Activated T-cell treated with anti-CD3 and anti-CD28 coated beads for 24 hours (primary cell): ENCODE measurements at regions not wholly inside any gene's neighbourhood (a gene's known extent, or its start where the extent isn't known, plus 50 kb on each side); places are given as distances from the start of the nearest gene placed in this dataset.

Experiments used
- DNase-seq: peaks from one replicate; pipeline ENCODE4 v3.0.0-alpha.2; 2020; ENCODE audit warnings: low read depth

DNA sequence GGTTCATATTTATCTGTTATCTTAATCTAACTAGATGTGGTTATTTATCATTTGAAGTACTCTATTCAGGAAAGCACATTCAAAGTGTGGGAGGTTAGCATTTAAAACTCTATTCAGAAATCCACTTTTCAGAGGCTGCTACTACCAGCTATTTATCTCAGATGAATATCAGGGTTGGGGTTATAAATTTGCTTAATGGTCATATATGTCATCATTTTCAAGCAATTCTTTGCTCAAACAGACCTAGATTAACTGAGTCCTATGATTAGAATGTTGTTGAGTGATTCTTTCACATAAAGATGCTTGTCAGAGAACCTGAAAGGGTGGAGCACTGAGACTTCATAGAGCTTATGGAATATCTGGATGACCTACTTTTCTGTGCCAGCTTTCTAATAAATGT is 436.9 kb upstream of the TGFBR2 start:
- no peak for DNase-seq

DNA sequence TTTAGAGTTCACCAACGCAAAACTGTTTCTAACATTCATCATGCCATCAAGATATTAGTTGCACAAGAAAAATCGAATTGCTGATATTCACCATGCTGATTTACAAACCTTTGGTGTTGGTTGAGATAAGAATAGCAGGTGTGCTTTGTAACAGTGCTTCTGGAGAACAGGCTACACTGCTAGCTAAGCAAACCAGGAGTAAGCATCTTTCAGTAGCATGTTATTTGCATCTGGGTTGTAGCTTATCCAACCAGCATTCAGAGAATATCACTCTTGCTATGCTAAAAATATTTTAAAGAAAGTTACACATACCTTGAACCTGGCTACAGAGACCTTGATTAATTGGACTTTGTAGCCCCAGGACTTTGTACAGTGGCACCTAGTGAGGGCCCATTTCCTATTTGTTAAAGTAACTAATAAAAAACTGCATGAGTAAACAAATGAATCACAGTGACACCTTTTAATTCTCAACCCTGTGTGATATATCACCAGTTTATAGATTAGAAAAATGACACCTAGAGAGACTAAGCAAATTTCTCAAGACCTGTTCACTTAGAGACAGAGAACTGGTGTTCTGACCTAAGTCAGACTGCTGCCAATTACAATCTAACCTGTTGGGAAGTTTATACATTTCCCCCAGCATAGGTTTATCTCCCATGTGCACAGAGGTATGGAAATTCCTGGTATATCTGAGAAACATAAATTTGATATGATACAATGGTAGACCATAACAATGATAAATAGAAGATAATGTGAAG is 435.5 kb upstream of the TGFBR2 start:
- no peak for DNase-seq

DNA sequence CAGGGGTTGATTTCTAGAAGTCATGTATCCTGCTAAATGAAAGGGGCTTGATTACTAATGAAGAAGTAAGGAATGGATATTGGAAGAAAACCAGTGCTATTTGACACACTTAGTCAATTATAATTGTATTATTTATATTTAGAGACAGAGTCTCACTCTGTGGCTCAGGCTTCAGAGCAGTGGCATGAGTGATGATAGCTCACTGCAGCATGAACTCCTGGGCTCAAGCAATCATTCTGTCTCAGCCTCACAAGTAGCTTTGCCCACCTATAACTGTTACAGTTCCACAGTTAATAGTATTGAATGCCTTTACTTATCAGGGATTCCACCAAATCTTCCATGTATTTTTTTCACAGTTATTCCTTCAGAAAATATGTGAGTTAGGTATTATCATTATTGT is 432.0 kb upstream of the TGFBR2 start:
- no peak for DNase-seq

DNA sequence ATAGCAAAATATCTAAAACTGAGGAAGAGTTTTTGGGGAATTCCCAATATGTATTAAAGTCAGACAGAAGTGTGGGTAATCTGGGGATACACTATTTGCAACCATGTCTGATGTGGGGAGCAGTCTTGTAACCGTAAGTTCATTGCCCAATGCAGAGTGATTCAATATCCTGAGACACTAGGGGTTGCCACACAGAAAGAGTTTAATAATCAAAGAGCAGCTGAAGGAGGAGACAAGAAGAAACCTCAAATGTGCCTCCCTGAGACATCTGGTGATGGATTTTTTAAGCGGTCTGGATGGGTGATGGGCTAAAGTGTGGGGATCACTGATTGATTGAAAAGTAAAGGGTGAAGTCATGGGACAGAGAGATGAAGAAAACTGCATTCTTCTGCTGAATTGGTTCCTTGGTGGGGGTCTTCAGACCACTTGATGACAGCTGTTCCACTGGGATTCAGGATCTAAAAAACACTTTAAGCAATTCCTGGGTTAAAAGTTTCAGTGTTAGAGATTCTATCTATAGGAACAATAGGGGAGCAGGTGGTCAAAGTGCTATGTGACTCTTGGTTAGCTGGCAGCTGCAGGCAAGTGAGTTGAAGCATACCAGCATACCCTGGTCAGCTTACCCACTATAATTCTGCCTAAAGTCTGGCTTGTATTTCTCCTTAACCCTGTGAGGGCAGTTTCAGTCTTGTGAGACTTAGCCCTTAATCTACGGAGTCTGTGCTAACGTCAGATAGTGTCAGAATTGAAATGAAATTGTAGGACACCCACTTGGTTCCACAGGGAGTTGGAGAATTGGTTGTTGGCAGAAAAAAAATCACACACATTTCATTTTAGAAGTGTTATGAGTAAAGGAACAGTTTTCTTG is 425.9 kb upstream of the TGFBR2 start:
- no peak for DNase-seq

DNA sequence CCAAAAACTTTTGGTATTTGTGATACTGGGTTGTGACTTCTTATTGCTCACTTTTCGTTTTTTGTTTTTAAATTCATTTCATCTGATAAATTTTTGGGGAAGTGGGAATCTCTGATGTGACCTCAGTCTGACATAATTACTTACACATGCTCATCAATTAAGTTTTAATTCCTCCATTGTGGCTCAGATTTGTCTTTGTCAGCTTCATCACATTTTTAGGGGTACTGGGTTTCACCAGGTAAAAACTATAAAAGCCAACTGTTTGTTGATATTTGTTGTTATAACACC is 425.3 kb upstream of the TGFBR2 start:
- no peak for DNase-seq

DNA sequence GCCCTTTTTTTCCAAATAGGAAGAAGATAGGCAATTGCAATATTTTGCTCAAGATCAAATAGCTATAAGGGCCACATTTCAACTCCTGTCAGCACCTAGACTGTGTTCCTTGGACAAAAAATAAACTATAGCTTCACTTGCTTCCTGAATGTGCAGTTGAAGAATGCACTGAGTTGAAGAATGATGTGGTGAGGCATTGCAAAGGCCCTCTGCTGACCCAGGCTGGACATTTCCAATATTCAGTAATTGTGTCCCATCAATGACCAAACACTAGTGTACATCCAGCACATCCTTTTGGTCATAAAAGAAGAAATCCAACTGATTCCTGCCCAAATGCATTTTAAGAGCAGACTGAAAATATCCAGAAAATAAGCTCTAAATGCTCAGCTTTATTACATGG is 424.8 kb upstream of the TGFBR2 start:
- DNase-seq: no peak

DNA sequence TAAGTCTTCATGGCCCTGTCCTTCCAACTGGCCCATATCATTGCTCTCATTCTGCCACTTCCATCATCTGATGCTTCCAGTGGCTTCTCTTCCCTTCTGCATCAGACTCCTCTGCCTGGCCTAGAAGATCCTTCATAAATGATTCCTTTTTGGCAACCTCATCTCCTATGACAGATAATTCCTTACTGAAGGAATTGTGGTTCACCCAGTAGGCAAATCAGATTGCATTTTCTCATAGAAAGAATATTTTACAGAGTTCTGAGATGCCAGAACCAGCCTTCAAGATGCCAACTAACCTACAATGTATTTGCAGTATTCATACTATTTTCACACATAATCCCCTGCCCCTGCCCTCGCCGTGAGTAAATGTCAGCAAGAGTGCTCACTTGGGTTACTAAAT is 423.0 kb upstream of the TGFBR2 start:
- no peak for DNase-seq

DNA sequence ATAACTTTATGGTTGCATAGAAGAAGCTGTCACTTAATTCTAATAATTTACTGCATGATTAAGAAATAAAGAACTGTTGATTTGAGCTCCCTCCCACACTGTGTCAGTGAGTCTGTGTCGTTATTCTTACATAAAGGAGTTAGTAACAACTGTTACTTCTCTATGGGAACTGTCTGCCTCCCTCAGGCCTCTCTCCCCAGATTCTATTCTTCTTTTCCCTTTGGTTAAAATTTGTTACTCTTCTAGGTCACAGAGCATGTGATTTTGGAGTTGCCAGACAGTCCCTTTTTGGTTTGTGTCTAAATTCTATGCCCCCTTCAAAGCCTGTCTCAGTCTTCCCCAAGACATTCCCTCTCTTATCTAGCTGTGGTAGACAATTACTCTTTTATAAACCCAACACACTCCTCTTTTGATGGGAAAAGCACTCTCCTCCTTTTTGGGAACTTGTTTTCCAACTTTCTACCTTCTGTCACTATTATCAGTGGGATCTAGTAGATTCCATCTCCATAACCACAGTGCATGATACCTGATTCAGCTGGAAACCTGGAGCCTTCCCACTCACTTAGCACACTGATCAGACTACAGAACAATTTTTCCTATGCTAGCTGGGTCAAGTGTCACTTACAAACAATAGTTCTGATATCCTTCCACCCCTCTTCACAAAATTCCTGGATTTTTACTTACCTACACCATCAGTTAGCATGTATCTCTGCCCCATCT is 422.1 kb upstream of the TGFBR2 start:
- DNase-seq: no peak

DNA sequence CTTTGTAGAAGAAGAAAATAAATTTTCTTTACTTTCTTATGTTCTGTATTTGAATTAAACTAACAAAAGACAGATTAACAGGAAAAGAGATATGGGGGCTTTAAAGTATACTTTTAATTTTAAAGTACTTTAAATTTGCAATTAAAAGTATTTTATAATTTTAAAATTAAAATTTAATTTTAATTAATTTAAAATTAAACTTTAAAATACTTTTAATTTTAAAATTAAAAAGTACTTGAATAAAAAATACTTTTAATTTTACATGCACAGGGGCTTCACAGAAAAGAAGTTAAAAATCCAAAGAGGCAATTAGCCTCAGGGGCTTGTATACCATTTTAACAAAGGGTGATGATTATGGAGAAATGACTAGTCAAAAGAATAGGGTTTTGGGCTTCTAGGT is 420.5 kb upstream of the TGFBR2 start:
- no peak for DNase-seq

DNA sequence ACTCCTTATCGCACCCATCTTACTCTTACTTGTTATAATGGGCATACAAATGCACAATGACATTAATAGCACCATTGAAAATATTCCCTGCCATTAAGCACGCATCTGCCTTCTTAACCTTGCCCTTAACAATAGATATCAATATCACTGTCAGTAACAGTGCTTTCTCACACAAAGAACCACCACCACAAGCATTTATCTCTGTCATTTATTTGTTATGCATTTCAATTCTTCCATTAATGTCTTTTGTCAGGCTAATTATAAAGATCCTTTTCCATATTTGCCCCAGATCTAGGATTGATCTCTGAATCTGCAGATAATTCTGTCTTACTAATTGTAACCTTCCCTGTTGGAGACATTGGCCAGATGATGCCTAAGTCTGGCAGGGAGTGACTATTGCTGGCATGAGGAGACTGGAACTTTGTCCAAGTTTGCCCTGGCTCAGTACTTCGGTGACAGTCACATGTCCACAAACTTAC is 419.6 kb upstream of the TGFBR2 start:
- no peak for DNase-seq

DNA sequence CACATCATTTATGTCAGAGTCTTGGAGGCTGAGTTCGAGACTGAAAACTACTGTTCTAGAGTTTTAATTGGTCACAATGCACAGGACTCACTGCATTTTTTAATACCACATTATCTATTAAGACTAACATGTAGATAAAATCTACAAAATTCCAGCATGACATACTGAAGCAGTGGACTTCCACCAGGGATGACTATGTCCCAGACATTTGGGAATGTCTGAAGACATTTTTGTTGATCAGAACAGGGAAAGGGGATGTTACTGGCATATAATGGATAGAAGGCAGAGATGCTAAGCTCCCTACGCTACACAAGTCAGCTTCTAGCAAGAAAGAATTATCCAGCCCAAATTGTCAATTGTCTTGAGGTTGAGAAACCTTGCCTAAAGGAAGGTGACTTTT is 419.0 kb upstream of the TGFBR2 start:
- no peak for DNase-seq

DNA sequence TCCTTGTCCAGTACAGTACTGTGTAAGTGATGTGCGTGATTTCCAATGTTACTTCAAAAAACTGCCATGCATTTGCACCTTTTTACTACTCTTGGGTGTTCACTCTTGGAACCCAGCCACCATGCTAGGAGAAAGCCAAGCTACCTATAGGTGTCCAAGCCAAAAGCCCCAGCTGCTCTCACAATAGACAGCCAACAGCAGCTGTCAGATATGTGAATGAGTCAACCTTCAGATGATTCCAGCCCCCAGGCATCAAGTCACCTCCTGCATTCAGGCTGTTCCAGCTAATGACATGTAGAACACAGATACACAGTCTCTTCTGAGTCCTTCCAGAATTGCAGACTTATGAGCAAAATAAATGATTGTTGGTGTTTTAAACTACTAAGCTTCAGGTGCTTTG is 417.7 kb upstream of the TGFBR2 start:
- DNase-seq: no peak

DNA sequence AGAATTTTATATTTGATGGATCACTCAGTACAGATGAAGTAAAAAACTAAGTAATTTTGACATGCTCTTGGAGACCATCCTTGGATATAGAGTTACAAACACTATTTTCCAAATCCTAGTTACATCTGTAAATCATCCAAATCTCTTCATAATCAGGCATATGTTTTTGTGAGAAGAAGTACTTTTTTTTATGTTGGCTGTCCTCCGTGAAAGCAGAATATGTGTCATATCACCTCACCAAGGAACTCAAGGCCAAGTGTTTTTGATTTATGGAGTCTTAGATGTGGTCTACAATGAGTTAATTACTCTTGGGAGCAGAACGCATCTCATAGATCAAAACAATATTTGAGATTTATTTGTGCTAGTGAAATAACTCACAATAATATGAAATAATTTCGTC is 416.5 kb upstream of the TGFBR2 start:
- DNase-seq: no peak

DNA sequence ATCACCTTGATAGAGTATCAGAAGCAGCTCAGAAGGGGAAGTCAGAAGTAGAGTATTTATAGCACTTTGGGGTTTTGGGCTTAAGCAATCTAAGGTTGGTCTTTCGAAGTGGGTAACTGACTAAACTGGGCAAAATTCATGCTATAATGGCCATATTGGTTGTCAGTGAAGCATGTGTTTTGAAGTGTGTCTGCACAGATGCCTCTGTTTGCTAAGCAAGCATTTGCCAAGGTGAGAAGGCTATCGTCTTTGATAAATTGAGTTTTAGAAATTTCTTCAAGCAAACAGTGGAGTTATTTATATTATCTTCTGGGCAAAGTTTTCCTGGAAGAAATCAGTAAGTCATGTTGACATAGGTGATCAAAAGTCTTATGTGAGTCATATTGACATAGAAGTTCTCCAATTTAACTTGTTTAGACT is 412.8 kb upstream of the TGFBR2 start:
- DNase-seq: no peak

DNA sequence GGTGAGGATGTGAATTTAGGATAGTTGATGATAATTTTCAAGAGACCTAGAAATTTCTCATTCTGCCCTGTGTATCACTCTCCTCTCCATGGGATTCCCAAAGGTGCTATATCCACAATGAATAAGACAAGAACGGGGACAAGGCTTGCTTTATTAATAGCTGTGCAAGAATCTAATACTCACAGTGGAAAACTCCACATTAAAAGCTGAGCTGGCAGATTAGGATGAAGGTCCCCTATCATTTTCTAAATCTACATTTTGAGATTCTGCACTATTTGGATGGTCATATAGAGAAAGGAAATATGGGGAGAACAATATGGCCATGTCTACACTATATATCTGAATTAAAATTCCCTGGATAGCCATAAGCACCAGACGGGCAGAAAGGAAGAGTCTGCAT is 411.0 kb upstream of the TGFBR2 start:
- no peak for DNase-seq

DNA sequence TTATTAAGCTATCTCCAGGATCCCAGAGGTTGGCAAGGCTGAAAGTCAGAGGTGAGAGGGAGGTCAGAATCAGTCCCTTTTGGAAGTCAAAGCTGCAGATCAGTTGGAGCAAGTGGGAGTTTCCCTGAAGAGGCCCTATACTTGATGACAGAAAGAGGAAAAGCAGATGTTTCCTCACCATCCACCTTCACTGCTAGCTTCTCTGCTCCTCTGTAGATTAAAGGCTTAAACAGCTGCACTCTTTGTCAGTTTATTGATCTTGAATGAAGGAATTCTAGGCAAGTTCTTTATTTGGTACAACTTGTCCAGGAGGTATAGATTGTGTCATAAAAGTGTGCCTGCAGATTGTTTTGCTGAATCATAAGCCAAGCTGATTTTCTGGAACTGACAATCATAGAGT is 408.2 kb upstream of the TGFBR2 start:
- DNase-seq: no peak

DNA sequence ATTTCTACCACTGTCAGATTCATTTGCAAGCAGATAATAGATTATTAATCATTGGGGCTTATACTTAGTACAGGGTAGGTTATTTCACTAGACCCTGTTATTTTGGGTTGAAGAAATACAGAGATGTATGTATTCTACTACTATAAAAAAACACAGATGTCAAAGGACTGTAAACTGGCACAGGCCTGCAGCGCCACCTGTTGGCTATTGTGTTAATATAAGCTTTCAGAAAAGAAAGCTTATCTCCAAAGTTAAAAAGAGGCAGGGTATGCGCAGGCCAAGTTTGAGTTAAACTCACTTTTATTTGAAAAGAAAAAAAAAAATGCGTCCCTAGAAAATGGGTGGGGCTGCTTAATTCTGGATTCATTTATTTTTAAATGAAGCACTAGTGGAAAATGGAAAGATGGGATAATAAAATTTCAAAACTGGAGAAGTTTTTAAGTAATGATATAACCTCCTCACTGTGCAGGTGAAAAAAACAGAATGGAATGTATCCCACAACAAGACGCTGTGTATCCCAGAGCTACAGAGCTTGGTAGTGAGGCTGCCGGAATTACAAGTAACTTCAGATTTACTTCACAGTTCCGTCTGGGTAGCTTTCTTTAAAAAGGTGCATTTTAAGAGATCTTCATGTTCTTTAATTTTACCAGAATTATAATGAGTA is 407.2 kb upstream of the TGFBR2 start:
- DNase-seq: peak; percentile 49

DNA sequence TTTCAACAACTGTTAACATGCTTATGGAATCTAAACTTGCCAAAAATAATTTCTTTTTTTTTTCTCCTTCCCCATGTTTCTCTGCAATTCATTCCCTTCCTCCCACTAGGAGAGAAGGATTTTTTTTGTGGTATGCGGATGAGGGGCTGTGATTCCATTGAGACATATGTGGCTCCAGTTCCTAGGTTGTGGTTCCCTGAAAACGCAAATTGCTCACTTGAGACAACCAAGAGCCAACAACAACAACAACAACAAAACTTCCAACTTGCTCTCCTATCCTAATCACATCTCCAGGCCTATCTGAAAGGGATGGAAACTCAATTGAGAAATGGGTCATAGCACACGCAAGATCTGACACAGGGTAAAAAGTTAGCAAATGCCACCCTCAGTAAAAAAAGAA is 406.5 kb upstream of the TGFBR2 start:
- DNase-seq: no peak

DNA sequence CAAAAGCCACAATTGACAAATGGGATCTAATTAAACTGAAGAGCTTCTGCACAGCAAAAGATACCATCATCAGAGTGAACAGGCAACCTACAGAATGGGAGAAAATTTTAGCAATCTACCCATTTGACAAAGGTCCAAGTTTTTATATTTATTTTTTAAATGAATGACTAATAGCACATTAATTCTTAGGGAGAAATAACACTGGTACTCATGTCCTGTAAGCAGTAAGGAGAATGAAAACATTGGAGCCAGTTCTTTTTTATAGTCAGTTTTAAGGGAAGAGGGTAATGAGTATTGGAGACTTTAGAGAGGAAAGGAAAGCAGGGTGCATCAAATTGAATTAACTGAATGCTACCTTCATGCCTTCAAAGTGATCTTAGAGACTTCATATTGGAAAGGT is 404.7 kb upstream of the TGFBR2 start:
- DNase-seq: no peak

DNA sequence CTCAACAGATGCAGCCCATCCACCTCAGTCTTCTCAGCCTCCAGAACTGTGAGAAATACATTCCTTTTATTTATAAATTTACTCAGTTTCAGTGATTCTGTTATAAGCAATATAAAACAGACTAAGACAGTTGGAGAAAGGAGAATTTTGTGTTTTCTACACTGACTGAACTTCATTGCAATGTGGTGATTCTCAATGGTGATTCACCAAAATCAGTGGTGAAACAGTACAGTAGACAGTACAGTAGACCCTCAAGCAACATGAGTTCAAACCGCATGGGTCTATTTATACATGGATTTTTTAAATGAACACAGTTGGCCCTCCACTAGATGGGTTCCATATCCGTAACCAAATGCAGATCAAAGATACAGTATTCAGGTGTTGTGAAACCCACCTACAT is 403.1 kb upstream of the TGFBR2 start:
- no peak for DNase-seq

DNA sequence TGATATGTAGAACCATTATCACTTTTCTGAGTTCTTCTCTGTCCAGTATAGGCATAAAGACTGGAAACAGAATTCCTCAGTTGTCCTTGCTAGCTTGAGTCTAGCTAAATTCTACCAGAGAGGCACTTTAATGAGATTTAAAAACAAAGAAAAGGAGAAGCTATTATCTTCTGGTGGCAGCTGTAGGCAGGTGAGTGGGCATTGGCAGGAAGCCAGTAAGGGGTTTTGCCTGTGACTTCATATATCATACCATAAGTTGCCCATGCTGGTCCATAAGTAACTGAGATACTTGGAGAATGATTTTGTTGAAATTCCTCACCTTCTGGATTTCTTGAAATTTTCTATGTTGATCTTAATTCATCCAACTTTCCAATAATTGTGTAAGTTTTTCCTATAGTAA is 402.3 kb upstream of the TGFBR2 start:
- no peak for DNase-seq

DNA sequence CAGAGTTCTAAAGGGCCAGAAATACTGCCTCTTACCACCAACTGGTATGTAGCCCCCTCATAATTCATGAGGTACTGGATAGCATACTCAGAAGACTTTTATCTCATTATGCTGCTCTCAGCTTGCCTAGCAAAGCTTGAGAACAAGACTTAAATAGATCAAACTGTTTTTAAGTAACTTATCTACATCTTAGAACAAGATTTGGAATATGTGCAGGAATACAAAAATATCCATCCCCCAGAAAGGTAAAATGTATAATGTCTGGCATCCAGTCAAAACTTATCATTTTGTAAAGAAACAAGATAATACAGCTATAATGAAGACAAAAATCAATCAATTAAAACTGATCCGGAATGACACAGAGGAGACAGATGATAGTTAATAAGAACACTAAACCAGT is 400.4 kb upstream of the TGFBR2 start:
- DNase-seq: no peak

DNA sequence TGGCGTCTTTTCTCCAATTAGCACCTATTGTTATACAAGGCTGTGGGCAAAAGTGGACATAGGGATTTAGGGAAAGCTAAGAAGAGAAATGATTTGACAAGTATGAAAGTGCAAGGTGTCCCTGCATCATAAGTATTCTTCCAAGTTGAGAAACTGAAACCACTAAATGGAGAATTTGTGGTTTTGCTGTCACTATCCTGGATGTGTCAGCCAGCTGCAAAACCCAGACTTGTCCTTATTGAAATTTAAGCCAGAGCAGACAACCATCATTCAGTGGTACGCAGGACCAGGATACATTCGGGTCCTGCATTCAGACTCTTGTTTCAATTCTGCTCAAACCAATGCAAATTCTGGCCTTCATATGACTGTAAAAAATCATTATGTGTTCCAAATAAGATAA is 384.8 kb upstream of the TGFBR2 start:
- DNase-seq: no peak
